HG02571 (cell line): ENCODE measurements at regions not wholly inside any gene's neighbourhood (a gene's known extent, or its start where the extent isn't known, plus 50 kb on each side); places are given as distances from the start of the nearest gene placed in this dataset.
"Not testable (repeated sequence)": the region's sequence is repeated elsewhere in the genome, so short reads cannot be mapped to it uniquely, and the experiment has no call there.

Experiments used
- ATAC-seq: cut with Tn5 transposase; IDR thresholded peaks from one replicate; pipeline ENCODE4 v1.9.1; 2021; ENCODE audit warnings: mild to moderate bottlenecking, moderate library complexity; ENCODE audit not compliant: unreplicated experiment

- ATAC-seq: no peak
These were observed 348.0 kb downstream of the NPR3 start for GRCh38 chr5:33059081-33059480.

- ATAC-seq: no peak
These were observed 354.0 kb downstream of the NPR3 start for GRCh38 chr5:33065131-33065530.

- no peak for ATAC-seq
These were observed 356.2 kb downstream of the NPR3 start for GRCh38 chr5:33067291-33067690.

GRCh38 chr5:33068786-33069185, 357.7 kb downstream of the NPR3 start:
- ATAC-seq: no peak

- no peak for ATAC-seq
These were observed 361.2 kb downstream of the NPR3 start for GRCh38 chr5:33072296-33072695.

GRCh38 chr5:33072726-33073125, 361.6 kb downstream of the NPR3 start:
- no peak for ATAC-seq

GRCh38 chr5:33073881-33074327, 362.8 kb downstream of the NPR3 start:
- no peak for ATAC-seq

- no peak for ATAC-seq
These were observed 363.4 kb downstream of the NPR3 start for GRCh38 chr5:33074548-33074947.

GRCh38 chr5:33075731-33076130, 364.6 kb downstream of the NPR3 start:
- ATAC-seq: no peak

GRCh38 chr5:33079548-33079947, 361.2 kb upstream of the TARS1 start:
- ATAC-seq: no peak

- no peak for ATAC-seq
These were observed 360.5 kb upstream of the TARS1 start for GRCh38 chr5:33080287-33080686.

- no peak for ATAC-seq
These were observed 352.6 kb upstream of the TARS1 start for GRCh38 chr5:33088176-33088575.

- ATAC-seq: no peak
These were observed 349.0 kb upstream of the TARS1 start for GRCh38 chr5:33091571-33092363.

- no peak for ATAC-seq
These were observed 348.0 kb upstream of the TARS1 start for GRCh38 chr5:33092719-33093118.

- no peak for ATAC-seq
These were observed 338.2 kb upstream of the TARS1 start for GRCh38 chr5:33102551-33102950.

GRCh38 chr5:33105521-33105941, 335.2 kb upstream of the TARS1 start:
- no peak for ATAC-seq

- ATAC-seq: not testable (repeated sequence)
These were observed 330.3 kb upstream of the TARS1 start for GRCh38 chr5:33110496-33110895.

- ATAC-seq: no peak
These were observed 326.4 kb upstream of the TARS1 start for GRCh38 chr5:33114361-33114760.

- no peak for ATAC-seq
These were observed 325.3 kb upstream of the TARS1 start for GRCh38 chr5:33115467-33115866.

GRCh38 chr5:33118761-33119415, 321.9 kb upstream of the TARS1 start:
- no peak for ATAC-seq

- no peak for ATAC-seq
These were observed 320.1 kb upstream of the TARS1 start for GRCh38 chr5:33120671-33121070.

GRCh38 chr5:33129309-33129708, 311.5 kb upstream of the TARS1 start:
- ATAC-seq: no peak
